NB4 (cell line): ENCODE measurements at regions not wholly inside any gene's neighbourhood (a gene's known extent, or its start where the extent isn't known, plus 50 kb on each side); places are given as distances from the start of the nearest gene placed in this dataset.

Experiments used
- DNase-seq: peaks from one replicate; pipeline ENCODE4 v3.0.0; 2010; ENCODE audit warnings: low read depth
- H3K4me3 ChIP-seq: one replicate; pipeline ENCODE4 v1.5.1; 2011; ENCODE audit warnings: mild to moderate bottlenecking, low read depth, low read length, moderate library complexity
- CTCF ChIP-seq: IDR thresholded peaks from one replicate; pipeline ENCODE4 v1.5.1; 2012; ENCODE audit warnings: low read depth, low read length
- MAX ChIP-seq: IDR thresholded peaks from 2 replicates; pipeline ENCODE4 v1.6.1; 2011; ENCODE audit warnings: low read depth, low read length
- MYC ChIP-seq: IDR thresholded peaks from 2 replicates; pipeline ENCODE4 v1.6.1; 2011; ENCODE audit warnings: low read depth, low read length
- POLR2A ChIP-seq: IDR thresholded peaks from 2 replicates; pipeline ENCODE4 v1.6.1; 2011; ENCODE audit warnings: mild to moderate bottlenecking; ENCODE audit not compliant: insufficient read length; ENCODE audit errors: extremely low read depth

- TF ChIP-seq CTCF (no peak), POLR2A (no peak), MYC (no peak), MAX (no peak)
- H3K4me3 ChIP-seq: no peak overlapping the region
- DNase-seq: no peak
Observed at GRCh38 chr4:96955691-96956090, 1115.8 kb downstream of the PDHA2 start.

GRCh38 chr4:96969455-96969854 is 1129.6 kb downstream of the PDHA2 start:
- DNase-seq: no peak
- TF ChIP-seq POLR2A (no peak), CTCF (no peak), MYC (no peak), MAX (no peak)
- H3K4me3 ChIP-seq: no peak overlapping the region

- no peak for TF ChIP-seq POLR2A
- no peak for TF ChIP-seq MYC
- no peak for DNase-seq
- H3K4me3 ChIP-seq: no peak overlapping the region
Observed at GRCh38 chr4:96972920-96973319, 1133.0 kb downstream of the PDHA2 start.

- H3K4me3 ChIP-seq: no peak overlapping the region
- TF ChIP-seq POLR2A (no peak), CTCF (no peak), MYC (no peak), MAX (no peak)
- no peak for DNase-seq
Observed at GRCh38 chr4:96974295-96974694, 1134.4 kb downstream of the PDHA2 start.

- TF ChIP-seq MYC (no peak), CTCF (no peak), MAX (no peak)
- no peak overlapping the region for H3K4me3 ChIP-seq
- DNase-seq: no peak
Observed at GRCh38 chr4:96983830-96984229, 1143.9 kb downstream of the PDHA2 start.

GRCh38 chr4:96986816-96987215 is 1146.9 kb downstream of the PDHA2 start:
- DNase-seq: no peak
- H3K4me3 ChIP-seq: no peak overlapping the region
- TF ChIP-seq MYC (no peak), CTCF (no peak), MAX (no peak), POLR2A (no peak)
